ENCODE measurements at regions not wholly inside any gene's neighbourhood (a gene's known extent, or its start where the extent isn't known, plus 50 kb on each side); places are given as distances from the start of the nearest gene placed in this dataset.
"Not testable (repeated sequence)": the region's sequence is repeated elsewhere in the genome, so short reads cannot be mapped to it uniquely, and the experiment has no call there.

DNA sequence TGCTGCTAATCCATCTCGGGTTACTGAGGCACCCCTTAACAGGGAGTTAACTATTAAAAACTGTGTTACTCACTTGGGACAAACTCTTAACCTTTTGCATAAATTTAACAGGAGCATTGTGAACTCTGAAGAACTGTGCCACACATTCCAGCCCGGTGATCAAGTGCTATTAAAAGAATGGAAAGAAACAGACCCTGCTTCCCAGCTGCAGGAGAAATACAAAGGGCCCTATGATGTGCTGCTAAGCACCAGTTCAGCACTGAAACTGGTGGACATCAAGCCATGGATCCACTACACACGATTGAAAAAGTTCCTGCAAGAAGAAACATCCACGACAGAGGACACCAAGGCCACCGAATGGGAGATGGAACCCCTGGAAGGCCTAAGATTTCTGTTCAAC is 114.7 kb upstream of the PLCL2 start:
- Histone ChIP-seq H3K36me3 (ENCODE audit: control insufficient read depth, insufficient read depth, low read length, severe bottlenecking) (no peaks in the 10 kb centered on the region), H3K9me3 (ENCODE audit: control insufficient read depth, low read length) (no peaks in the 10 kb centered on the region), H3K4me1 (ENCODE audit: control insufficient read depth, insufficient read depth, low read length) (peaks cover 34% of the 10 kb centered on the region), H3K4me3 (ENCODE audit: low read length) (no peak overlapping the region), H3K27me3 (replicated peaks; ENCODE audit: control insufficient read depth, insufficient read depth, low read length) (no peaks in the 10 kb centered on the region), H3K9ac (ENCODE audit: low read length) (no peak overlapping the region)
- no peak for DNase-seq (ENCODE audit: low read depth)

DNA sequence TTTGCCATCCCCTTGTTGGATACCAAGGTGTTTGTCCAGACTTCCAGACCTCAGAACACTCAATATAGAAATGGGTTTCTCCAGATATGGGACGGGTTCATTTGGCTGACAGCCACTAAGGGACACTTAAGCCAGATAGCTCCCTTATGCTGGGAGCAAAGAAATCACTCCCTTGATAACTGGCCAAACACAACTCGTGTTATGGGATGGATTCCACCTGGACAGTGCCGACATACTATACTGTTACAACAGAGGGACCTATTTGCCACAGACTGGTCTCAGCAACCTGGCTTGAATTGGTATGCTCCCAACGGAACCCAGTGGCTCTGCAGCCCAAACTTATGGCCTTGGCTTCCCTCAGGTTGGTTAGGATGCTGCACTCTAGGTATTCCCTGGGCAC is 114.0 kb upstream of the PLCL2 start:
- no peak for DNase-seq (ENCODE audit: low read depth)
- Histone ChIP-seq H3K9me3 (ENCODE audit: control insufficient read depth, low read length) (no peaks in the 10 kb centered on the region), H3K36me3 (ENCODE audit: control insufficient read depth, insufficient read depth, low read length, severe bottlenecking) (no peaks in the 10 kb centered on the region), H3K4me3 (ENCODE audit: low read length) (no peak overlapping the region), H3K9ac (ENCODE audit: low read length) (no peak overlapping the region), H3K4me1 (ENCODE audit: control insufficient read depth, insufficient read depth, low read length) (peaks cover 30% of the 10 kb centered on the region), H3K27me3 (replicated peaks; ENCODE audit: control insufficient read depth, insufficient read depth, low read length) (no peaks in the 10 kb centered on the region)

- H3K9ac ChIP-seq (ENCODE audit: low read length); DNase-seq (ENCODE audit: low read depth): not testable (repeated sequence)
Observed at GRCh38 chr3:16773594-16773993, 111.2 kb upstream of the PLCL2 start.

DNA sequence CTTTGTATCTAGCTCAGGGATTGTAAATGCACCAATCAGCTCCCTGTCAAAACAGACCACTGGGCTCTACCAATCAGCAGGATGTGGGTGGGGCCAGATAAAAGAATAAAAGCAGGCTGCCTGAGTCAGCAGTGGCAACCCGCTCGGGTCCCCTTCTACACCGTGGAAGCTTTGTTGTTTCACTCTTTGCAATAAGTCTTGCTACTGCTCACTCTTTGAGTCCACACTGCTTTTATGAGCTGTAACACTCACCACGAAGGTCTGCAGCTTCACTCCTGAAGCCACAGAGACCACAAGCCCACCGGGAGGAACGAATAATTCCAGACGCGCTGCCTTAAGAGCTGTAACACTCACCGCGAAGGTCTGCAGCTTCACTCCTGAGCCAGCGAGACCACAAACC is 110.2 kb upstream of the PLCL2 start:
- not testable (repeated sequence) for H3K9me3 ChIP-seq (ENCODE audit: control insufficient read depth, low read length); H3K27me3 ChIP-seq (replicated peaks; ENCODE audit: control insufficient read depth, insufficient read depth, low read length); DNase-seq (ENCODE audit: low read depth); H3K4me3 ChIP-seq (ENCODE audit: low read length); H3K9ac ChIP-seq (ENCODE audit: low read length); H3K36me3 ChIP-seq (ENCODE audit: control insufficient read depth, insufficient read depth, low read length, severe bottlenecking)
- H3K4me1 ChIP-seq (ENCODE audit: control insufficient read depth, insufficient read depth, low read length): peaks cover 15% of the 10 kb centered on the region

More at GRCh38 chr3:16773594-16773993, 111.2 kb upstream of the PLCL2 start:
- H3K27me3 ChIP-seq (replicated peaks; ENCODE audit: control insufficient read depth, insufficient read depth, low read length); H3K9me3 ChIP-seq (ENCODE audit: control insufficient read depth, low read length); H3K4me3 ChIP-seq (ENCODE audit: low read length); H3K36me3 ChIP-seq (ENCODE audit: control insufficient read depth, insufficient read depth, low read length, severe bottlenecking): not testable (repeated sequence)
- peaks cover 25% of the 10 kb centered on the region for H3K4me1 ChIP-seq (ENCODE audit: control insufficient read depth, insufficient read depth, low read length)

DNA sequence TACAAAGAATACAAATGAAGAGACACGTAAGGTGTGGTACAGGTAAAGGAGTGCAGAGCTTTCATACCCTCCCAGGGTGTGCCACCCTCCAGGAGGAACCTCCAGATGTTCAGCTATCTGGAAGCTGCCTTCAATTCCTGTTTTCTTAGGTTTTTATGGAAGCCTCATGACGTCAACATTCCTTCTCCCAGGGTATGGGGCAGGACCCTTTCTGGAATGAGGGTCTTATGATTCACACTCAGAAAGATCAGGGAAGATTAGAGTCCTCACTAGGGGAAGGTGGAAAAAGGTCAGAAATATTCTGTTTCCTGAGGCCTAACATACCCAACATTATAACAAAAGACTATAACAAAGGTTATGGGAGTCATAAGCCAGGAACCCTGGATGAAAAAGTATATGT is 99.8 kb upstream of the PLCL2 start:
- H3K4me3 ChIP-seq (ENCODE audit: low read length): no peak overlapping the region
- no peak overlapping the region for H3K9ac ChIP-seq (ENCODE audit: low read length)
- no peaks in the 10 kb centered on the region for H3K9me3 ChIP-seq (ENCODE audit: control insufficient read depth, low read length)
- no peaks in the 10 kb centered on the region for H3K36me3 ChIP-seq (ENCODE audit: control insufficient read depth, insufficient read depth, low read length, severe bottlenecking)
- H3K27me3 ChIP-seq (replicated peaks; ENCODE audit: control insufficient read depth, insufficient read depth, low read length): no peaks in the 10 kb centered on the region
- peaks cover 4% of the 10 kb centered on the region for H3K4me1 ChIP-seq (ENCODE audit: control insufficient read depth, insufficient read depth, low read length)
- no peak for DNase-seq (ENCODE audit: low read depth)

DNA sequence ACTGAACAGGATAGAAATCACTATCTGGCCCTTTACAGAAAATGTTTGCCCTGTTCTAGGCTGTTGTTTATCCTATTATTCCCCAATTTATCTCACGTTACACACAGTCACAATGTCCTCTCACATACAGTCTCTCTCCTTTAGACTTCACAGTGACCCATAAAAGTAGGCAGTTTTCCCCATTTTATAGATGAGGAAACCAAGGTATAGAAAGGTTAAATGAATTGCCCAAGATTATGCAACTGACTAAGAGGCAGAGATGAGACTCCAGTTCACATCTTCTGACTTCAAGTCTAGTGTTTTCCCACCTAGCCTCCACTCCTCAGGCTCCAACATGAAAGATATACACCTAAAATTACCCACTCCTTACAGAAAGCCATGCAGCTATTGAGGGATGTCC is 99.3 kb upstream of the PLCL2 start:
- no peak overlapping the region for H3K9ac ChIP-seq (ENCODE audit: low read length)
- H3K27me3 ChIP-seq (replicated peaks; ENCODE audit: control insufficient read depth, insufficient read depth, low read length): no peaks in the 10 kb centered on the region
- no peaks in the 10 kb centered on the region for H3K9me3 ChIP-seq (ENCODE audit: control insufficient read depth, low read length)
- no peaks in the 10 kb centered on the region for H3K36me3 ChIP-seq (ENCODE audit: control insufficient read depth, insufficient read depth, low read length, severe bottlenecking)
- peaks cover 9% of the 10 kb centered on the region for H3K4me1 ChIP-seq (ENCODE audit: control insufficient read depth, insufficient read depth, low read length)
- no peak overlapping the region for H3K4me3 ChIP-seq (ENCODE audit: low read length)
- no peak for DNase-seq (ENCODE audit: low read depth)

GRCh38 chr3:16788440-16789056 is 96.2 kb upstream of the PLCL2 start:
- no peaks in the 10 kb centered on the region for H3K27me3 ChIP-seq (replicated peaks; ENCODE audit: control insufficient read depth, insufficient read depth, low read length)
- H3K4me1 ChIP-seq (ENCODE audit: control insufficient read depth, insufficient read depth, low read length): peaks cover 9% of the 10 kb centered on the region
- H3K9me3 ChIP-seq (ENCODE audit: control insufficient read depth, low read length): no peaks in the 10 kb centered on the region
- no peak overlapping the region for H3K9ac ChIP-seq (ENCODE audit: low read length)
- H3K4me3 ChIP-seq (ENCODE audit: low read length): no peak overlapping the region
- no peaks in the 10 kb centered on the region for H3K36me3 ChIP-seq (ENCODE audit: control insufficient read depth, insufficient read depth, low read length, severe bottlenecking)
- DNase-seq (ENCODE audit: low read depth): no peak

DNA sequence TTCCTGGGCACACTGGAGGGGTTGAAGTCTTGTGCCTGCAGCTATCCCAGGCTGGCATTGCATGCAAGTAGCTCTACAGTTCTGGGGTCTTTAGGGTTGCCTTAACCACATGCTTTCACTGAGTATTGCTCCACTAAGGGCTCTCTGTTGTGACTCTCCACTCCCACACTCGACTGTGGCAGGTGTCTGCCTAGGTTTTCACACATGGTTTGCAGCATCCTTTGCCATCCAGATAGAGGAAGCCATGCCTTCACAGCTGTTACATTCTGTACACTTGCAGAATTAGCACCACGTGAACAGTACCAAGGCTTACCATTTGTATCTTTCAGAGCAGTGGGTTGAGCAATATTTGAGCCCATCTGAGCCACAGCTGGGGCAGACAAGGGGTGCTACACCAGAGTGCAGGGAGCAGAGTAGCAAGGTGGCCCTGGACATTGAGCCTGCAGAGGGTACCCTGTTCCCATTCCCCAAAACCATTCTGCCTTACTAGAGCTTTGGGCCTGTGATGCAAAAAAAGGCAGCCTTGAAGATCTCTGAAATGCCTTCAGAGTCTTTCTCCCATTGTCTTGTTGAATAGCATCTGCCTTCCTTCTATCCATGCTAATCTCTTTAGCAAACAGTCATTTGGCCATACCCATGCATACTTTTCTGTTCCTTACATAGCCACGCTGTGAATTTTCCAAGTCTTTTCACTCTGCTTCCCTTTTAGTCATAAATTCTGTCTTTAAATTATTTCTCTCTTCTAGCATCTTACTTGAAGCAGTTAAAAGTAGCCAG is 95.2 kb upstream of the PLCL2 start:
- Histone ChIP-seq H3K36me3 (ENCODE audit: control insufficient read depth, insufficient read depth, low read length, severe bottlenecking) (no peaks in the 10 kb centered on the region), H3K4me3 (ENCODE audit: low read length) (no peak overlapping the region), H3K9ac (ENCODE audit: low read length) (no peak overlapping the region), H3K4me1 (ENCODE audit: control insufficient read depth, insufficient read depth, low read length) (peaks cover 9% of the 10 kb centered on the region), H3K9me3 (ENCODE audit: control insufficient read depth, low read length) (no peaks in the 10 kb centered on the region), H3K27me3 (replicated peaks; ENCODE audit: control insufficient read depth, insufficient read depth, low read length) (no peaks in the 10 kb centered on the region)
- peak; percentile 4 for DNase-seq (ENCODE audit: low read depth)

DNA sequence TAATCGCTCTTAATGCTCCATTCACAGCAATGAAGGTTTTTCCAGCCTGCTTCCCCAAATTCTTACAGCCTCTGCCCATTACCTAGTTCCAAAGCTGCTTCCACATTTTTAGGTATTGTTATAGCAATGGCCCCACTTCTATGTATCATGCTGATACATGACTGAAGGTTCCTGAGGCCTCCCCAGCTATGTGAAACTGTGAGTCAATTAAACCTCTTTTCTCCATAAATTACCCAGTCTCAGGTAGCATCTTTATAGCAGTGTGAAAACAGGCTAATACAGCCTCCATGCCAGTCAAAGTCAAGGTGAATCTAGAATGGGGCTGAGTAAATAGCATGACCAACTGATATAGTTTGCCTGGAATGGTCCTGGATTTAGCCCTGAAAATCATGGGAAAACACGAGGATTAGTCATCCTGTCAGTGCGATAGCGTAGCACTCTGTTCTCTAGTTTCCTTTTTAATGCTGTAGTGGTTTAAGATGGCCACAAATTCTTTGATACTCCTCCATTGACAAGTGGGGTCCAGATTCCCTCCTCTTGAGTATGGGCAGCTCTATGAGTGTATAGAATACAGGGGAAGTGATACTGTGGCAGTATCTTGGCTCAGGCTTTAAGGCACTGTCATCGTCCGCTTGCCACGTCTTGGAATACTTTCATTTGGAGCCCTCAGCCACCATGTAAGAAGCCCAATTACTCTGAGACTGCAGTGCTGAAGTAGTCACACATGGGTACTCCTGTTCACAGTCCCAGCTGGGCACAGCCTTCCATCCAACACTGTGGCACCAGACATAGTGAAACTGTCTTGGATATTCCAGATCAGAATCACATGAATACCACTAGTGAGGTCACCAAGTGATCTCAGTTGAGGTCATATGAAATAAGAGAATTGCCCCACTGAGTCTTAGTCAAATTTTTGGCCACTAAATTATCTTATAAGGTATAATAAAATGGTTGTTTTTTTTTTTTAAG is 94.0 kb upstream of the PLCL2 start:
- no peaks in the 10 kb centered on the region for H3K36me3 ChIP-seq (ENCODE audit: control insufficient read depth, insufficient read depth, low read length, severe bottlenecking)
- H3K27me3 ChIP-seq (replicated peaks; ENCODE audit: control insufficient read depth, insufficient read depth, low read length): no peaks in the 10 kb centered on the region
- DNase-seq (ENCODE audit: low read depth): no peak
- peaks cover 9% of the 10 kb centered on the region for H3K4me1 ChIP-seq (ENCODE audit: control insufficient read depth, insufficient read depth, low read length)
- no peaks in the 10 kb centered on the region for H3K9me3 ChIP-seq (ENCODE audit: control insufficient read depth, low read length)
- H3K9ac ChIP-seq (ENCODE audit: low read length): no peak overlapping the region
- H3K4me3 ChIP-seq (ENCODE audit: low read length): no peak overlapping the region

DNA sequence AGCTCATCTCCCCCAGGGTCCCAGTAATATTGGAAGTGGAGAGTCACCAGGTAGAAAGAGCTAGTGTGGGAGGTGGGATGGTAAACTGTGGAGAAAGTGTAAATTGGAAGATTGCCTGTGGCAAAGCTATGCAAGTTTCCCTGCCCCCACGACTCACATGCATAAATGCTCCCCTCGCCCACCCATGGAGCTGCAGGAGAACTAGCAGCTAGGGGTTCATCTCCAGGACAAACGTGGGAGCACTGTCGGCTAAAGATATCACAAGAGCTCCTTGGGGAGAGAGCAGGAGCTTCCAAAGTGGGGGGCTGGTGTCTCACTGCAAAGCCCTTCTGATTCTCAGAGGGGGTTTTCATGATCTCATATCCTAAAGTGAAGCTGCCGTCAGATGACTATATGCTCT is 91.4 kb upstream of the PLCL2 start:
- H3K36me3 ChIP-seq (ENCODE audit: control insufficient read depth, insufficient read depth, low read length, severe bottlenecking): no peaks in the 10 kb centered on the region
- H3K9me3 ChIP-seq (ENCODE audit: control insufficient read depth, low read length): no peaks in the 10 kb centered on the region
- H3K4me3 ChIP-seq (ENCODE audit: low read length): no peak overlapping the region
- DNase-seq (ENCODE audit: low read depth): no peak
- peaks cover 9% of the 10 kb centered on the region for H3K4me1 ChIP-seq (ENCODE audit: control insufficient read depth, insufficient read depth, low read length)
- H3K9ac ChIP-seq (ENCODE audit: low read length): no peak overlapping the region
- no peaks in the 10 kb centered on the region for H3K27me3 ChIP-seq (replicated peaks; ENCODE audit: control insufficient read depth, insufficient read depth, low read length)

- no peaks in the 10 kb centered on the region for H3K9me3 ChIP-seq (ENCODE audit: control insufficient read depth, low read length)
- peaks cover 9% of the 10 kb centered on the region for H3K4me1 ChIP-seq (ENCODE audit: control insufficient read depth, insufficient read depth, low read length)
- H3K4me3 ChIP-seq (ENCODE audit: low read length): no peak overlapping the region
- H3K27me3 ChIP-seq (replicated peaks; ENCODE audit: control insufficient read depth, insufficient read depth, low read length): no peaks in the 10 kb centered on the region
- H3K9ac ChIP-seq (ENCODE audit: low read length): no peak overlapping the region
- H3K36me3 ChIP-seq (ENCODE audit: control insufficient read depth, insufficient read depth, low read length, severe bottlenecking): no peaks in the 10 kb centered on the region
- no peak for DNase-seq (ENCODE audit: low read depth)
Observed at GRCh38 chr3:16794257-16794656, 90.5 kb upstream of the PLCL2 start.
